ENCODE measurements at regions not wholly inside any gene's neighbourhood (a gene's known extent, or its start where the extent isn't known, plus 50 kb on each side); places are given as distances from the start of the nearest gene placed in this dataset.

- POLR2A ChIA-PET, result no interaction called here
- Mint-ChIP-seq H3K4me1 (no peaks in the 10 kb centered on the region), H3K4me3 (no peak overlapping the region), H3K27ac (no peak overlapping the region), H3K36me3 (ENCODE audit: low read depth) (no peaks in the 10 kb centered on the region), H3K9me3 (peaks cover 8% of the 10 kb centered on the region), H3K27me3 (no peaks in the 10 kb centered on the region)
- CTCF ChIA-PET, result no interaction called here
- DNase-seq, result no peak
Observed at GRCh38 chr16:49011901-49012300, 269.7 kb downstream of the CBLN1 start.

- Mint-ChIP-seq H3K4me1 (no peaks in the 10 kb centered on the region), H3K4me3 (no peak overlapping the region), H3K9me3 (peaks cover 8% of the 10 kb centered on the region), H3K36me3 (ENCODE audit: low read depth) (no peaks in the 10 kb centered on the region), H3K27me3 (no peaks in the 10 kb centered on the region), H3K27ac (no peak overlapping the region)
- ChIA-PET CTCF (no interaction called here), POLR2A (no interaction called here)
- no peak for DNase-seq
Observed at GRCh38 chr16:49010879-49011278, 270.8 kb downstream of the CBLN1 start.

DNA sequence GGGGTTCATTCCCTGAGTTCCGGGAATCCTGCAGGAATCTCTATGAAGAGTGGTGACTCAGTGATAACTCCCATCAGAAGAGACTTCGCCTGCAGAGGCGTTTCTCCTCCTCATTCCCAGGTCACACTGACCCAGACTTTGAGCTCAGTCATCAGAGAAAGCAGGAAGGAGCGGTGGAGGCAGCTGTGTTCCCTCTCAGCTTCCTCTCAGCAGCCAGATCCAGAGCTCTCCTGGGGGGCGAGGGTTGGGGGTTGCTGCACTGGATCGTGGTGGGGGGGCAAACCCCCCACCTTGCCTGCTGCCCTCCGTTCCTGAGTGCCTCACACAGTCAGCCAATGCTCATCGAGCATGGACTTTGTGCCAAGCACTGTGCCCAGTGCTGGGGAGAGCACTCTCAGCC lies 271.2 kb downstream of the CBLN1 start:
- POLR2A ChIA-PET, result no interaction called here
- CTCF ChIA-PET, result no interaction called here
- Mint-ChIP-seq H3K4me3 (no peak overlapping the region), H3K27me3 (no peaks in the 10 kb centered on the region), H3K36me3 (ENCODE audit: low read depth) (no peaks in the 10 kb centered on the region), H3K9me3 (peaks cover 8% of the 10 kb centered on the region), H3K4me1 (no peaks in the 10 kb centered on the region), H3K27ac (no peak overlapping the region)
- no peak for DNase-seq

- no peaks in the 10 kb centered on the region for H3K27me3 Mint-ChIP-seq
- no peaks in the 10 kb centered on the region for H3K4me1 Mint-ChIP-seq
- H3K27ac Mint-ChIP-seq, result no peak overlapping the region
- H3K4me3 Mint-ChIP-seq, result no peak overlapping the region
- CTCF ChIA-PET, result no interaction called here
- no peak for DNase-seq
- H3K36me3 Mint-ChIP-seq (ENCODE audit: low read depth), result no peaks in the 10 kb centered on the region
- POLR2A ChIA-PET, result no interaction called here
- H3K9me3 Mint-ChIP-seq, result peaks cover 7% of the 10 kb centered on the region
Observed at GRCh38 chr16:49009204-49009603, 272.4 kb downstream of the CBLN1 start.

GRCh38 chr16:49003992-49004391 lies 277.6 kb downstream of the CBLN1 start:
- Mint-ChIP-seq H3K4me1 (no peaks in the 10 kb centered on the region), H3K27ac (no peak overlapping the region), H3K4me3 (no peak overlapping the region), H3K27me3 (no peaks in the 10 kb centered on the region), H3K36me3 (ENCODE audit: low read depth) (no peaks in the 10 kb centered on the region), H3K9me3 (peaks cover 2% of the 10 kb centered on the region)
- ChIA-PET CTCF (no interaction called here), POLR2A (no interaction called here)
- no peak for DNase-seq

GRCh38 chr16:49003022-49003421 lies 278.6 kb downstream of the CBLN1 start:
- Mint-ChIP-seq H3K4me3 (no peak overlapping the region), H3K27ac (no peak overlapping the region), H3K4me1 (no peaks in the 10 kb centered on the region), H3K27me3 (no peaks in the 10 kb centered on the region), H3K9me3 (peaks cover 2% of the 10 kb centered on the region), H3K36me3 (ENCODE audit: low read depth) (no peaks in the 10 kb centered on the region)
- POLR2A ChIA-PET, result no interaction called here
- CTCF ChIA-PET, result no interaction called here
- DNase-seq, result no peak

GRCh38 chr16:49000594-49000993 lies 281.0 kb downstream of the CBLN1 start:
- H3K4me3 Mint-ChIP-seq, result no peak overlapping the region
- ChIA-PET CTCF (no interaction called here), POLR2A (no interaction called here)
- no peaks in the 10 kb centered on the region for H3K36me3 Mint-ChIP-seq (ENCODE audit: low read depth)
- no peaks in the 10 kb centered on the region for H3K27me3 Mint-ChIP-seq
- peaks cover 7% of the 10 kb centered on the region for H3K9me3 Mint-ChIP-seq
- H3K4me1 Mint-ChIP-seq, result no peaks in the 10 kb centered on the region
- no peak overlapping the region for H3K27ac Mint-ChIP-seq
- no peak for DNase-seq

GRCh38 chr16:48999508-48999907 lies 282.1 kb downstream of the CBLN1 start:
- Mint-ChIP-seq H3K4me1 (no peaks in the 10 kb centered on the region), H3K36me3 (ENCODE audit: low read depth) (no peaks in the 10 kb centered on the region), H3K9me3 (peaks cover 5% of the 10 kb centered on the region), H3K27ac (no peak overlapping the region), H3K4me3 (no peak overlapping the region), H3K27me3 (no peaks in the 10 kb centered on the region)
- ChIA-PET CTCF (no interaction called here), POLR2A (no interaction called here)
- DNase-seq, result no peak

GRCh38 chr16:48999044-48999443 lies 282.6 kb downstream of the CBLN1 start:
- Mint-ChIP-seq H3K27ac (no peak overlapping the region), H3K9me3 (peaks cover 5% of the 10 kb centered on the region), H3K27me3 (no peaks in the 10 kb centered on the region), H3K4me1 (no peaks in the 10 kb centered on the region), H3K4me3 (no peak overlapping the region), H3K36me3 (ENCODE audit: low read depth) (no peaks in the 10 kb centered on the region)
- ChIA-PET CTCF (no interaction called here), POLR2A (no interaction called here)
- no peak for DNase-seq

GRCh38 chr16:48997946-48998345 lies 283.7 kb downstream of the CBLN1 start:
- DNase-seq, result no peak
- POLR2A ChIA-PET, result no interaction called here
- Mint-ChIP-seq H3K9me3 (peaks cover 7% of the 10 kb centered on the region), H3K4me3 (no peak overlapping the region), H3K27me3 (no peaks in the 10 kb centered on the region), H3K36me3 (ENCODE audit: low read depth) (no peaks in the 10 kb centered on the region), H3K27ac (no peak overlapping the region), H3K4me1 (no peaks in the 10 kb centered on the region)
- CTCF ChIA-PET, result no interaction called here

DNA sequence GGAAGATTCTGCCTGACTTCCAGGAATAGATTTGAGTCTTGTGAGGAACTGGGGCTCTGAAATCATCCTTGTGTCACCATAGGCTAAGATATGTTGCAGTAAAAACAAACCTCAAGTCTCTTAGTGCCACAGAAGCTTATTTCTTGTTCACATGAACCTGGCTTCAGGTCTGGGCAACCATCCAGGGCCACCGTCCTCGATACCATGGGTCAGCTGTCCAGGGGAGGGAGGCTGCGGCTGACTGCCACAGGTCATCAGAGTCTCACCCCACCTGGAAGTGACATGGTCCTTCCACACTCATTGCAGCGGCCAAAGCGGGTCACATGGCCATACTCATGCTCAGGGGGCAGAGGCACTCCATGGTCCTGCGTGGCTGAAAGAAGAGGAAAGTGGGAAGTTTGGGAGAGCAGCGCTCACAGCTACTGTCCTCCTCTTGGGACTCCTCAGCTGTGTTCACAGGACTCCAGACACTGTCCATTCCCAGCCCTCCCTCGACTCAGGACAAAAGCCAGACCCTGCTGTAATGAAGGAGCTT lies 284.5 kb downstream of the CBLN1 start:
- peaks cover 7% of the 10 kb centered on the region for H3K9me3 Mint-ChIP-seq
- H3K4me1 Mint-ChIP-seq, result no peaks in the 10 kb centered on the region
- ChIA-PET CTCF (no interaction called here), POLR2A (no interaction called here)
- DNase-seq, result no peak
- H3K4me3 Mint-ChIP-seq, result no peak overlapping the region
- no peaks in the 10 kb centered on the region for H3K36me3 Mint-ChIP-seq (ENCODE audit: low read depth)
- H3K27me3 Mint-ChIP-seq, result no peaks in the 10 kb centered on the region
- H3K27ac Mint-ChIP-seq, result no peak overlapping the region

GRCh38 chr16:48978501-48978900 lies 303.1 kb downstream of the CBLN1 start:
- H3K4me3 Mint-ChIP-seq, result no peak overlapping the region
- no peak overlapping the region for H3K27ac Mint-ChIP-seq
- DNase-seq, result no peak
- H3K9me3 Mint-ChIP-seq, result peaks cover 4% of the 10 kb centered on the region
- H3K27me3 Mint-ChIP-seq, result no peaks in the 10 kb centered on the region
- no peaks in the 10 kb centered on the region for H3K36me3 Mint-ChIP-seq (ENCODE audit: low read depth)
- no peaks in the 10 kb centered on the region for H3K4me1 Mint-ChIP-seq
- POLR2A ChIA-PET, result no interaction called here
- CTCF ChIA-PET, result no interaction called here

GRCh38 chr16:48972236-48972635 lies 309.4 kb downstream of the CBLN1 start:
- Mint-ChIP-seq H3K9me3 (peaks cover 5% of the 10 kb centered on the region), H3K4me3 (no peak overlapping the region), H3K27me3 (no peaks in the 10 kb centered on the region), H3K27ac (no peak overlapping the region), H3K4me1 (no peaks in the 10 kb centered on the region), H3K36me3 (ENCODE audit: low read depth) (no peaks in the 10 kb centered on the region)
- CTCF ChIA-PET, result no interaction called here
- DNase-seq, result no peak
- POLR2A ChIA-PET, result no interaction called here

GRCh38 chr16:48971571-48972077 lies 310.0 kb downstream of the CBLN1 start:
- Mint-ChIP-seq H3K9me3 (peaks cover 5% of the 10 kb centered on the region), H3K36me3 (ENCODE audit: low read depth) (no peaks in the 10 kb centered on the region), H3K27me3 (no peaks in the 10 kb centered on the region), H3K4me1 (no peaks in the 10 kb centered on the region), H3K4me3 (no peak overlapping the region), H3K27ac (no peak overlapping the region)
- POLR2A ChIA-PET, result no interaction called here
- CTCF ChIA-PET, result no interaction called here
- DNase-seq, result no peak

- no peak overlapping the region for H3K4me3 Mint-ChIP-seq
- H3K27me3 Mint-ChIP-seq, result no peaks in the 10 kb centered on the region
- H3K27ac Mint-ChIP-seq, result no peak overlapping the region
- no peaks in the 10 kb centered on the region for H3K36me3 Mint-ChIP-seq (ENCODE audit: low read depth)
- H3K9me3 Mint-ChIP-seq, result peaks cover 5% of the 10 kb centered on the region
- ChIA-PET CTCF (no interaction called here), POLR2A (no interaction called here)
- no peaks in the 10 kb centered on the region for H3K4me1 Mint-ChIP-seq
- no peak for DNase-seq
Observed at GRCh38 chr16:48970216-48970615, 311.4 kb downstream of the CBLN1 start.
